AG20443 (cell line): ENCODE measurements at regions not wholly inside any gene's neighbourhood (a gene's known extent, or its start where the extent isn't known, plus 50 kb on each side); places are given as distances from the start of the nearest gene placed in this dataset.
"Not testable (repeated sequence)": the region's sequence is repeated elsewhere in the genome, so short reads cannot be mapped to it uniquely, and the experiment has no call there.

ENCODE experiments used
- DNase-seq: peaks from one replicate; pipeline ENCODE4 v3.0.0; 2012; ENCODE audit warnings: low spot score, mixed read lengths

- no peak for DNase-seq
Observed at GRCh38 chr12:76664731-76665130, 99.2 kb upstream of the ZDHHC17 start.

- no peak for DNase-seq
Observed at GRCh38 chr12:76666290-76666835, 97.6 kb upstream of the ZDHHC17 start.

- DNase-seq: no peak
Observed at GRCh38 chr12:76669981-76670380, 93.9 kb upstream of the ZDHHC17 start.

GRCh38 chr12:76670776-76671175 is 93.1 kb upstream of the ZDHHC17 start:
- DNase-seq: peak; percentile 53

DNA sequence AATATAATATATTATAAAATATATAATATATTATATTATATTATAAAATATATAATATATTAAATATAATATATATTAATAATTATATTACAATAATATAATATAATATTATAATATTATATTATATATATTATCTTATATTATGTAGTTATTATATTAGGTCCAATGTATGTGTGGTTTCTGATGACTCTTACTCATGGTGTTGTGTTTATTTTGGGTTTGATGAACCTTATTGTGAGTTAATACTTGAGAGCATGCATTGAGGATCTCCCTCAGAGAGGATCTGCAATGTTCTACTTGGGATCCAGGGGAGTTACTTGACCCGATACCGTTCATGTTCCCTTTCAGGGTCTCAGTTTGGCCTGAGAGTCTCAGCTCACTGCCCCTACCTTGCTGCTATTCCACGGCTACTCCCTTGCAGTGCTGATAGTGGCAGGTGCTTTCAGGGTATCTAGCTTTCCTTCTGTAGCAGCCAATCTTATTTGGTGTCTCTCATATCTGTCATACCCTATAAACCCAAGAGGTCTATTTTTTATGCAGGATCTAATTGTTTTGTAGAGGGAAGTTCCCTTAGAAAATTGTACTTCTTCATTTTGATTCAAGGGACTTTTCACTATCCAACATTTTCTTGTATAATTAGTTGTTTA is 89.1 kb upstream of the ZDHHC17 start:
- no peak for DNase-seq

DNA sequence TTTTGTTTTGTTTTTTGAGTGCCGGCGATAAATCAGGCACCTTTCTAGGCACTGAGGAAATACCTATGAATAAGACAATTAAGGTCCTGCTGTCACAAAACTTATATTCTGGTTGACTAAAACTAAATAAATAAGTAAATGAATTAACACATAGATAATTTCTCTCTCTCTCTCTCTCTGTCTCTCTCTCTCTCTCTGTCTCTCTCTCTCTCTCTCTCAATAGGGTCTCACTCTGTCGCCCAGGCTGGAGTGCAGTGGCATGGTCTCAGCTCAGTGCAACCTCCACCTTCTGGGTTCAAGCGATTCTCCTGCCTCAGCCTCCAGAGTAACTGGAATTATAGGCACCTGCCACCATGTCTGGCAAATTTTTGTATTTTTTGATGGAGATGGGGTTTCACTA is 87.7 kb upstream of the ZDHHC17 start:
- DNase-seq: not testable (repeated sequence)

- DNase-seq: no peak
Observed at GRCh38 chr12:76678992-76679391, 84.9 kb upstream of the ZDHHC17 start.

GRCh38 chr12:76679778-76680177 is 84.1 kb upstream of the ZDHHC17 start:
- no peak for DNase-seq

- peak; percentile 66 for DNase-seq
Observed at GRCh38 chr12:76680940-76681339, 83.0 kb upstream of the ZDHHC17 start.

GRCh38 chr12:76685246-76685678 is 78.7 kb upstream of the ZDHHC17 start:
- peak; percentile 27 for DNase-seq

DNA sequence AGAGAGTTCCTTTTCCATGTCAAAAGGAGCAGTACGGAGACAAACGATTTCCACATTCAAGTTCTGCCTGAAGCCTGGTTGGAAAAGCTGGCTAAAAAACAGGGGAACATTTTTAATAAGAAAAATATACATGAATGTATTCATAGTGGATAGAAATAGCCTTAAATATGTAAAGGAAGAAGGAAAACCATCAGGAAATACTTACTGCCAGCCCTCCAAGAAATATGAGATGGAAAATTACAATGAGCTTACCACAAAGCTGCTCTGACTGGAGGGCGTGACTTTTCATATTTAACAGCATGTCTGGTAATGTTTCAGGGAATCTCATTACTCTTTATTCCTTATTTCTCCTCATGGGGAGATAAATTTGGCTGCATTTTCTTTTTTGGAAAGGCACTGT is 75.9 kb upstream of the ZDHHC17 start:
- peak; percentile 54 for DNase-seq

GRCh38 chr12:76688631-76689030 is 75.3 kb upstream of the ZDHHC17 start:
- DNase-seq: no peak

DNA sequence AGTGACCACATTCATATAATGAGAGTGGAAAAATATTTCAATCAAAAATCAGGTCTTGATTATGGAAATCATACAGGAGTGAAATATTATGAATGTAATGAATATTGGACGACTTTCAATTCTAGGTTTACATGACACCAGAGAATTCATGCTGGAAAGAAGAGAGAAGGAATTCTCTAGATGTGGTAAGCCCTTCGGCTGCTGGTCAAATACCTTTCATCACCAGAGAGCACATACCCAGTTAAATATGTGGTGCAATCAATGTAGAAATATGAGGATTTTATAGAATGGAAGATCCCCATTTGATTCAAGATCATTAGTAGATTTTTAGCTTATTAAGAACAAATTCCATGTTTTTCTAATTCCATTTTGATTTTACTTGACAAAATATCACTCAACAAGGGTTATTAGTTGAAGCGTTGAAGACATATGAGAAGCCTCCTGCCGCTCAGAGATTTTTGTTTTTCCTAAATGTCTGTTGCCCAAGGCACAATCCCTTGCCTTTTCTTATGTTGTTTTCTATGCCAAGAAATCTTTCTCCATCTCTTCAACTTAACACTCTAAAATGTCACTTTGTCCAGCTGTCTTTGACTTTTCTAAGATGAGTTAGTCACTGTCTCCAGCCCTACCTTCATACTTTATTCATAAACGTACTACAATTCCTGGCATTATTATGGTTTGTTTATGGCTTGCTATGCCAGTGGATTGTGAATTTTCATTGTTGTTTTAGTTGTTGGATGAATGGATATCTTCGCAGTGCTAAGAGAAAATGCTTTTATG is 72.8 kb upstream of the ZDHHC17 start:
- peak; percentile 71 for DNase-seq

DNA sequence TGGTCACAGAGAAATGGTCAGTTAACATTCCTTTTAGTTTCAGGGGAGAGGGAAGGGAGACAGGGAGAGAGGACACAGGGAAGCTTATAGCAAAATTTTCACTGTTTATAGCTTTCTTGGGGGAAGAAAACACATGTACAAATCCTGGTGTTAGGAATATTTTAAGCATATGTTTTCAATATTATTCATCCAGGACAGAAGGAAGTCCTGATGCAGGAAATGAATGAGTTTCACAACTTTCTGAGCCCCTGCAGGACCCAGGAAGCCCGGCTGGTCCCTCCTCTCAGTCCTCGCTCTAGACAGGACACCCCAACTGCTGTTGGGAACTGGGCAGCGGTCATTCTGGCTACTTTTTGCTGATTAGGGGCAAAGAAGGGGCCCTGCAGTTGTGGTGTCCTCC is 71.1 kb upstream of the ZDHHC17 start:
- DNase-seq: no peak

DNA sequence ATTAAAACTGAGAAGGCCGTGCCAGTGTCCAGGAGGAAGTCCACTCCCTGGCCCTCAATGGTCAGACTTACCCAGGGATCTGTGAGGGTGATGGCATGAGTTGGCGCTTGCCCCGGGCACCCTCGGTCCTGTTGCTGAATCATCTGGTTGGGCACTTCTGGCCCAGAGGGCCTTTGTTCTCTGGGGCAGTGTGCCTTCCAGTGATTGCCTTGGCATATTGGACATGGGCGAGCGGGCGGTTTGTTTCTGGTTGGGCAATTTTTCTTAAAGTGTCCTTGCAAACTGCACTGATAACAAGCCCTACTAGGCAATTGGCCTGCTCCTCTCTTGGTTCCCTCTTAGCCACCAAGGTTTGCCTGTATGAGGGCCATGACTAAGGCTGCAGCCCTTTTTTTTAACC is 69.5 kb upstream of the ZDHHC17 start:
- DNase-seq: no peak

- DNase-seq: no peak
Observed at GRCh38 chr12:76696186-76696585, 67.7 kb upstream of the ZDHHC17 start.

- no peak for DNase-seq
Observed at GRCh38 chr12:76697849-76698248, 66.1 kb upstream of the ZDHHC17 start.

DNA sequence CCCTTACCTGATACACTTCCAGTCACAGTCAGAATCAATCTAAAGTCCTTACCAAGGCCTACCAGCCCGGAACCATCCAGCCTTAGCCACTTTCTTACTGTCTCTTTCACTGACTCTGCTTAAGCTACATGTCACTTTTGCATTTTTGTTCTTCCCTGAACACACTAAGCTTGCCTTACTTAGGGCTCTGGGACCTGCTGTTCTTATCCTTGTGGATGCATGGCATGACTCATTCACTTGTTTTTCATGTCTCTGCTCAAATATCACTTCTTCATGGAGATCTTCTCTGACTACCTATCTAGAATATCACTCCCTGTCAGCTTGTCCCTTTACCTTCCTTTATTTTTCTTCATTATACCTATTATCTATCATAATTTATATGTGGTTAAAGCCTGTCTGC is 65.6 kb upstream of the ZDHHC17 start:
- DNase-seq: no peak

DNA sequence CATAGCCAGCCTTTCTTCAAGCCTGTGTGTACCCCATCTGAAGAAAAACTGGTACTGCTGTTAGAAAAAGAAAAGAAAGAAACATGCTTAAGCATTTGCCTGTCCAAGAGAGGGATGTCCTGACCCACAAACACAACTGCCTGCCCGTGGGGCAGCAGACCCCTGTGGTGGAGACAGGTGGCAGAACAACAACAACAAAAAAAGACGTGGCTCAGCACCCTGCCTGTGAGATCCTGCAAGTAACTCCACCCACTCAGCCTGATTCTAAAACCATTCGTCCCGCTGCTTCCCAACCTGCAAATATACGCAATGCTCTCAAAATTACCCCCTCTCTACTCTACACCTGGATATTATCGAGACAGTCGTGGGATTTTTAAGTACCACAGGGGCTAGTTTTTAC is 64.9 kb upstream of the ZDHHC17 start:
- DNase-seq: no peak

DNA sequence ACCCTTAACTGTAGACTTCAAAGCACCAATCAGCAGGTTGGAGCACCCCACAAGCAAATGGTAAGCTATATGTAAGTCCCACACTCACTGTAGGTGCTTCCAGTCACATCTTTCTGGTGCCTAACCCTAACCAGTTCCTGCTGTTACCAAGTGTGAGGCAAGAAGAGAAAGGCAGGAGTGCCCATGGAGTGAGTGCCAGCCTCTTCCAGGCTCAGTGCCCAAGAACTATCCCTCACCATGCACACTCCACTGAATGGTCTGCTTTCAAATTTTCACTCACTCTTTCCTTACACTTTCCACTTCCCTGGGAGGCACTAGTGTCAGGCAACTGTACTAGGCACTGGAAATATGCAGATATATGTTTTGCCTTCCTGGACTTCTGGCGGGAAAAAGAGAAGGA is 62.2 kb upstream of the ZDHHC17 start:
- DNase-seq: no peak

DNA sequence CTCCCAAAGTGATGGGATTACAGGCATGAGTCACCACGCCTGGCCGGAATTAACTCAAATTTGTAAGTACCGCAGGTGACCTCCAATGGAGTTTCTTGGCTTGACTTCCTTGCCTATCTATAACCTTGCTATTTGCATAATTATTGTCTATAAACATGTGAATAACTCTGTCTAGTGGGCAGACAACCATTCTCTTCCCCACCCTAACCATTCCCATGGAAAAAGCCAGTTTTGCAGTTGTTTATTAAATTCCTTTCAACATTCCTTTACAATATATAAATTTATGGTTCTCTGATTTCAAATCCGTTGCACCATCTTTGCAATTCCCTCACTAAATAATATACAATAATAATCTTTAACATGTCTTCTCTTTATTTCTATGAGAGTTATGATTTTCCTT is 61.0 kb upstream of the ZDHHC17 start:
- no peak for DNase-seq

- no peak for DNase-seq
Observed at GRCh38 chr12:76704693-76705092, 59.2 kb upstream of the ZDHHC17 start.

GRCh38 chr12:76706101-76706500 is 57.8 kb upstream of the ZDHHC17 start:
- no peak for DNase-seq
